ENCODE measurements at regions not wholly inside any gene's neighbourhood (a gene's known extent, or its start where the extent isn't known, plus 50 kb on each side); places are given as distances from the start of the nearest gene placed in this dataset.

- TF ChIP-seq CTCF (IDR thresholded peaks at IDR 0.05; ENCODE audit: low read depth, low read length, poor library complexity, severe bottlenecking) (no peak), EZH2phosphoT487 (IDR thresholded peaks at IDR 0.05; ENCODE audit: borderline replicate concordance, low read length) (no peak)
Measured at GRCh38 chr11:106275151-106275550, 197.7 kb downstream of the AASDHPPT start.
